Thyroid gland (tissue), 4 donors: ENCODE measurements at regions not wholly inside any gene's neighbourhood (a gene's known extent, or its start where the extent isn't known, plus 50 kb on each side); places are given as distances from the start of the nearest gene placed in this dataset.

Experiments
- DNase-seq, 2 donors: peaks; one replicate each; pipeline ENCODE4 v3.0.0-alpha.2; 2019
- H3K27ac ChIP-seq, 3 donors: fragments of 200-600 bp; sonication (generic); 1 replicate in 2 of 3; 2 replicates in 1 of 3; pipeline ENCODE4 v1.5.1; 2016 to 2019; ENCODE audit warnings: mild to moderate bottlenecking in 1 of 3, moderate library complexity in 1 of 3
- H3K27me3 ChIP-seq: fragments of 200-600 bp; sonication (generic); one replicate; pipeline ENCODE4 v1.5.1; 2019
- H3K36me3 ChIP-seq, 2 donors: fragments of 200-600 bp; sonication (generic); one replicate each; pipeline ENCODE4 v1.5.1; 2016 to 2019
- H3K4me1 ChIP-seq, 2 donors: fragments of 200-600 bp; sonication (generic); one replicate each; pipeline ENCODE4 v1.5.1; 2017 to 2019
- H3K4me3 ChIP-seq, 3 donors: fragments of 200-600 bp; sonication (generic); replicated peaks in 1 of 3; 1 replicate in 2 of 3; 2 replicates in 1 of 3; pipeline ENCODE4 v1.5.1; 2016; ENCODE audit warnings: mild to moderate bottlenecking in 1 of 3
- H3K9me3 ChIP-seq: fragments of 200-600 bp; sonication (generic); one replicate; pipeline ENCODE4 v1.5.1; 2017
- POLR2A ChIP-seq, 2 donors: fragments of 450-650 bp; IDR thresholded peaks; one replicate each; pipeline ENCODE4 v1.6.1; 2017; ENCODE audit warnings: antibody characterized with exemption in 2 of 2, mild to moderate bottlenecking in 2 of 2, moderate library complexity in 1 of 2
- WGBS, 2 donors: methylation state at CpG; one replicate each; pipeline ENCODE4 v1.1.5; 2017; 5-methylcytosine and 5-hydroxymethylcytosine counted together
- intact Hi-C: fragments of 100-400 bp; cut with DNase I; formaldehyde crosslinking; loops from one replicate; pipeline ENCODE4 v1.15.1; 2023
- TF ChIP-seq, protein P1 (sequence below), 6 experiments: fragments of 200-600 bp in 3 of 6; fragments of 450-650 bp in 3 of 6; sonication (generic) in 3 of 6; IDR thresholded peaks; one replicate each; pipeline ENCODE4 v1.5.1; 2016 to 2019; ENCODE audit warnings: antibody characterized with exemption in 6 of 6, mild to moderate bottlenecking in 2 of 6, inconsistent platforms in 1 of 6, moderate library complexity in 1 of 6

DNA sequence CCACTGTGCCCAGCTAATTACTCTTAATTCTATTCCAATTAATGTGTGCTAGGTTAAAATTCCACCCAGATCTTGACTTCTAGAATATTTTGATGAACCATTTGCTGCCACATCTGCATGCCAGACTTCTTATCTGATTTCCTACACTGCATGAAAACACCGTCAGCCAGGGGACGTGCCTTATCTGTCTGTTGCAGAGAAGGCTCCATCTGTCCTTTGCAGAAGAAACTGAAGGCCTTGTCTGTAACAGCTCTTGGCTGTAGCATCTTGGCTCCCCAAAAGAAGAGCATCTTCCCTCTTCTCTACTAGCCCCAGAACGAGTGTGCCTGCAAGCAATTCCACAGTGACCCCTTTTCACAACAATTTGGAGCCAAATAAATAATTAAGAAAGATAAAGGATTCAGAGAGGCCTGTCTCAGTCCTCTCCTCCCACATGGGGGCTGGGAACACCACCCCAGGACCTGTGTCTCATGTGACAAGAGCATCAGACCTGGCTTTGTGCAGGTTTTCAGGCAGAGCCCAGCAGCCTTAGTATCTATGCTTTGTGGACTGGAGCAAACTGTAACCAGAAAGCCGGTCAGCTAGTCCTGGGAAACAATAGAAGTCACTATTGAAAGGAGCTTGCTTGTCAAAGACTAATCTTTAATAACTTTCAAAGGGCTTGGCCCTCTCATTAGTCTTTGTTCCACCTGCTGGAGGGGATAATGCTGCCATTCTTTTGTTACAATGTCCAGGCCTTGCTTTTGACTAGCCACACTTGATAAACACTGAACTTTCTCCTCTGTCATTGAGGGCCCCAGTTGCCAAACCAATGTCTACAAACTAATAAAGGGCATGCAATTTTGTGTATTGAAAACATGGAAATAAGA, 84.0 kb upstream of the NEUROD1 start:
- H3K27ac ChIP-seq = no peak overlapping the region
- no peaks in the 10 kb centered on the region for H3K9me3 ChIP-seq
- H3K27me3 ChIP-seq = no peaks in the 10 kb centered on the region
- intact Hi-C loops = no loop called here
- no peak overlapping the region for H3K4me3 ChIP-seq
- WGBS, 2 donors = 83 to 85% methylated on average over 4 of the region's 4 CpGs
- no peaks in the 10 kb centered on the region for H3K36me3 ChIP-seq
- no peak for DNase-seq
- no peaks in the 10 kb centered on the region for H3K4me1 ChIP-seq
- no peak for TF ChIP-seq POLR2A (IDR thresholded peaks at IDR 0.05)
- TF ChIP-seq, protein P1, sequence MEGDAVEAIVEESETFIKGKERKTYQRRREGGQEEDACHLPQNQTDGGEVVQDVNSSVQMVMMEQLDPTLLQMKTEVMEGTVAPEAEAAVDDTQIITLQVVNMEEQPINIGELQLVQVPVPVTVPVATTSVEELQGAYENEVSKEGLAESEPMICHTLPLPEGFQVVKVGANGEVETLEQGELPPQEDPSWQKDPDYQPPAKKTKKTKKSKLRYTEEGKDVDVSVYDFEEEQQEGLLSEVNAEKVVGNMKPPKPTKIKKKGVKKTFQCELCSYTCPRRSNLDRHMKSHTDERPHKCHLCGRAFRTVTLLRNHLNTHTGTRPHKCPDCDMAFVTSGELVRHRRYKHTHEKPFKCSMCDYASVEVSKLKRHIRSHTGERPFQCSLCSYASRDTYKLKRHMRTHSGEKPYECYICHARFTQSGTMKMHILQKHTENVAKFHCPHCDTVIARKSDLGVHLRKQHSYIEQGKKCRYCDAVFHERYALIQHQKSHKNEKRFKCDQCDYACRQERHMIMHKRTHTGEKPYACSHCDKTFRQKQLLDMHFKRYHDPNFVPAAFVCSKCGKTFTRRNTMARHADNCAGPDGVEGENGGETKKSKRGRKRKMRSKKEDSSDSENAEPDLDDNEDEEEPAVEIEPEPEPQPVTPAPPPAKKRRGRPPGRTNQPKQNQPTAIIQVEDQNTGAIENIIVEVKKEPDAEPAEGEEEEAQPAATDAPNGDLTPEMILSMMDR (IDR thresholded peaks at IDR 0.05) = no peak

DNA sequence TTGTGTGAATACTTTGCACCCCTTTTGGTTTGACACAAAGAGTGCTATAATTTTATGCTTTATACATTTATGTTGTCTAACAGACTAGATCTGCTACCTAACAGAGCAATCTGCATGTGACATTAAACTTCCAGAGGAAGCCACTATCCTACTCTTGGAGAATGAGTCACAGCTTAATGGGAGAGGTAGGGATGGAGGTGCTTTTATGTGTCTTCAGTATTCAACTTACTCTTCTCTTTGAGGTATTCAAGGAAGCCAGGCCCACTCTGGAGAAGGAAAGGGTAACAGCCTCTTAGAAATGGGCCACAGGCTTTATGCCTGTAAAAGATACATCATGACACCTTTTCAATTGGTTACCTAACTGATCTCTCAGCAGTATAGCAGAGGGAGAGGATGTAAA, 85.8 kb upstream of the NEUROD1 start:
- Histone ChIP-seq H3K4me3 (no peak overlapping the region), H3K36me3 (no peaks in the 10 kb centered on the region), H3K9me3 (no peaks in the 10 kb centered on the region), H3K4me1 (no peaks in the 10 kb centered on the region), H3K27ac (no peak overlapping the region), H3K27me3 (no peaks in the 10 kb centered on the region)
- TF ChIP-seq, protein P1 (IDR thresholded peaks at IDR 0.05) = no peak
- TF ChIP-seq POLR2A (IDR thresholded peaks at IDR 0.05) = no peak
- intact Hi-C loops = no loop called here
- DNase-seq = no peak

DNA sequence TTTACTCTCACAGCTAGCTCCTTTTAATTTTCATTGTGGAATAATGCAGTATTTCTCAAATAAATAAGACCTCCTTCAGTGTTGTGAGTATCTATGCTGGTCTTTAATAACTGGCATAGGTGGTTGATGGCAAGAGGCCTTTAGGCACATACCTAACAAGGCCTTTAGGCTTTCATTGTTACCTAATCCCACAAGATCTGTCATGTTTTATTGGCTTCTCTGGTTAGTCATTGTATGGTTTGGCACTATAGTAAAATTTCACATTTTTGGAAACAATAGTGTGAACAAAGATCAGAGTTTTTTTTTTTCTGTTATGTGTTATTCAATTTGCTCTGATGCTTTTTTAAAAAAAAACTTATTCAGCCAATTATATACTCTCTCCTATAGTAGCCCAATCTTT, 89.8 kb upstream of the NEUROD1 start:
- Histone ChIP-seq H3K4me3 (no peak overlapping the region), H3K27ac (no peak overlapping the region), H3K36me3 (no peaks in the 10 kb centered on the region), H3K27me3 (no peaks in the 10 kb centered on the region), H3K9me3 (no peaks in the 10 kb centered on the region), H3K4me1 (no peaks in the 10 kb centered on the region)
- no peak for DNase-seq
- TF ChIP-seq, protein P1 (IDR thresholded peaks at IDR 0.05) = no peak
- TF ChIP-seq POLR2A (IDR thresholded peaks at IDR 0.05) = no peak
- intact Hi-C loops = no loop called here

DNA sequence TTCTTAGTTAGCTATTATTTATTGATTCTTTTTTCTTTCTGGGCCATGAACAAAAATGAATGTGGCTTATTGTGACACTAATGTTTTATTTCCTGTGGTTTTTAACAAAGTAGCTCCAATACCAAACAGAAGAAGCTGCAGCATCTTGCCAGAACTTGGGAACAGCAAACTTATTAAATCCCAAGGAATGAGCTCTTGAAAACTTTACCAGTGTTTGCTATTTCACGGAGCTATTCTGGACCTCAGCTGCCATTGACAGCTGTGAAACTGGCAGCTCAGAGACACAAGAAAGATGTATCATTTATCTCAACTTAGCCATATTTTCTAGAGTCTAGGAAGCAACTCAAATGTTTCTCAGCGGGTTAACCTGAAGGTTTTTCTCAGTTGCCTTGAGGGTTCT, 91.0 kb upstream of the NEUROD1 start:
- DNase-seq = no peak
- H3K9me3 ChIP-seq = no peaks in the 10 kb centered on the region
- H3K4me1 ChIP-seq = no peaks in the 10 kb centered on the region
- intact Hi-C loops = no loop called here
- TF ChIP-seq POLR2A (IDR thresholded peaks at IDR 0.05) = no peak
- TF ChIP-seq, protein P1 (IDR thresholded peaks at IDR 0.05) = no peak
- H3K36me3 ChIP-seq = no peaks in the 10 kb centered on the region
- no peaks in the 10 kb centered on the region for H3K27me3 ChIP-seq
- H3K27ac ChIP-seq = no peak overlapping the region
- 77 to 95% methylated on average over 2 of the region's 2 CpGs for WGBS, 2 donors
- H3K4me3 ChIP-seq = no peak overlapping the region

DNA sequence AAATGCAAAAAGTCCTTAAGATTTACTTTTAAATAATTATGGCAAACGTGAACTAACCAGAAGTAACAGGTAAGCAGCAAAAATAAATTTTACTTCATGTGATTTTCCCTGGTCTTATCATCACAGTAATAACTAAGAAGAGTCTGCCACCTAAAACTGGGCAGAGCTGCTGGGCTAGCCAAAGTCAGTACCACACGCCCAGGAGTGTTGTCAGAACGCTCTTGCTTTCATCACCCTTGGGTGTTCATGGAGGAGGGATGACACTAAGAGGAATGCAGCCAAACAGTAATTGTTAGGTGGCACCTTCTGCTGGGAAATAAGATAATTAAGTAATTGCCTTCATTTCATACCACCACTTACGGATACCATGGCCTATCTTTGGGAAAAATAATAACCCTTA, 92.0 kb upstream of the NEUROD1 start:
- no peaks in the 10 kb centered on the region for H3K27me3 ChIP-seq
- TF ChIP-seq POLR2A (IDR thresholded peaks at IDR 0.05) = no peak
- TF ChIP-seq, protein P1 (IDR thresholded peaks at IDR 0.05) = no peak
- intact Hi-C loops = no loop called here
- no peak for DNase-seq
- H3K27ac ChIP-seq = no peak overlapping the region
- no peaks in the 10 kb centered on the region for H3K4me1 ChIP-seq
- 87 to 94% methylated on average over 4 of the region's 4 CpGs for WGBS, 2 donors
- H3K36me3 ChIP-seq = no peaks in the 10 kb centered on the region
- H3K4me3 ChIP-seq = no peak overlapping the region
- no peaks in the 10 kb centered on the region for H3K9me3 ChIP-seq
